Peyer's patch (tissue), 4 donors: ENCODE measurements at regions not wholly inside any gene's neighbourhood (a gene's known extent, or its start where the extent isn't known, plus 50 kb on each side); places are given as distances from the start of the nearest gene placed in this dataset.

Source experiments
- DNase-seq, 3 donors: peaks; one replicate each; pipeline ENCODE4 v3.0.0-alpha.2; 2017 to 2019
- H3K27ac ChIP-seq, 4 donors: fragments of 200-600 bp; sonication (generic); one replicate each; pipeline ENCODE4 v1.5.1; 2016 to 2019
- H3K27me3 ChIP-seq, 2 donors: fragments of 200-600 bp; sonication (generic); one replicate each; pipeline ENCODE4 v1.5.1; 2019
- H3K36me3 ChIP-seq, 3 donors: fragments of 200-600 bp; sonication (generic); one replicate each; pipeline ENCODE4 v1.5.1; 2016 to 2019
- H3K4me1 ChIP-seq, 4 donors: fragments of 200-600 bp; sonication (generic); one replicate each; pipeline ENCODE4 v1.5.1; 2016 to 2019
- H3K4me3 ChIP-seq, 4 donors: fragments of 200-600 bp; sonication (generic); 1 replicate in 3 of 4; 2 replicates in 1 of 4; pipeline ENCODE4 v1.5.1; 2016 to 2019; ENCODE audit warnings: mild to moderate bottlenecking in 1 of 4
- H3K9me3 ChIP-seq, 4 donors: fragments of 200-600 bp; sonication (generic); one replicate each; pipeline ENCODE4 v1.5.1; 2016 to 2019; ENCODE audit warnings: mild to moderate bottlenecking in 1 of 4
- CTCF ChIP-seq, 6 experiments: fragments of 450-650 bp in 4 of 6; fragments of 200-600 bp in 2 of 6; sonication (generic) in 1 of 6; IDR thresholded peaks; one replicate each; pipeline ENCODE4 v1.5.1; 2017 to 2019; ENCODE audit warnings: antibody characterized with exemption in 6 of 6, mild to moderate bottlenecking in 3 of 6, moderate library complexity in 1 of 6
- POLR2A ChIP-seq, 2 donors: fragments of 450-650 bp; IDR thresholded peaks; one replicate each; pipeline ENCODE4 v1.5.1; 2017; ENCODE audit warnings: antibody characterized with exemption in 2 of 2, mild to moderate bottlenecking in 2 of 2, moderate library complexity in 2 of 2

- Histone ChIP-seq H3K4me3 (peak overlapping the region in 2 of 4 donors; percentile 16 to 23), H3K4me1 (no peaks in the 10 kb centered on the region), H3K27ac (peak overlapping the region in 1 of 4 donors; percentile 27), H3K27me3 (no peaks in the 10 kb centered on the region), H3K9me3 (no peaks in the 10 kb centered on the region), H3K36me3 (no peaks in the 10 kb centered on the region)
- DNase-seq, result peak in 1 of 3 donors; percentile 47
- TF ChIP-seq CTCF (IDR thresholded peaks at IDR 0.05) (no peak), POLR2A (IDR thresholded peaks at IDR 0.05) (no peak)
These were observed 180.7 kb upstream of the ZFP42 start for GRCh38 chr4:187814737-187815465.

DNA sequence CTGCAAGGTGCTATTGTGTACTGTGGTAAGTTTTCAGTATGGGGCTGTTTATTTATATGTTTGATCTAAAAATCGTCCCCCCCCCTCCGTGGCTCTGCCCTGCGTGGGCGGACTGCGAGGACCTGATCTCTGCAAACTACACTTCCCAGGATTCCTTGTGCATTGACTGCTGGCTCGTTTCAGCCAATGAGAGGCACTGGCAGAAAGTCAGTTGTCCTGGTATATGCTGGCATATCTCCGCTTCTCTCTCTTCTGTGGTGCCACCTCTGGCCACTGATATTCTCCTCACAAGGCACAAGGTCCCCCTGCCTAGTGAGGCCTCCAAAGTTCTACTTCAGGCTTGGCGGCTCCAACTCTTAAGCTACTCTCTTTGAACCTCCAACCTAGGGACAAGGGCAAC lies 168.8 kb upstream of the ZFP42 start:
- H3K4me3 ChIP-seq, result no peak overlapping the region
- H3K27me3 ChIP-seq, result no peaks in the 10 kb centered on the region
- H3K27ac ChIP-seq, result no peak overlapping the region
- peaks cover 0 to 6% (median 0%) of the 10 kb centered on the region in 4 donors for H3K9me3 ChIP-seq
- no peaks in the 10 kb centered on the region for H3K4me1 ChIP-seq
- H3K36me3 ChIP-seq, result no peaks in the 10 kb centered on the region
- no peak for DNase-seq
- TF ChIP-seq POLR2A (IDR thresholded peaks at IDR 0.05) (no peak), CTCF (IDR thresholded peaks at IDR 0.05) (no peak)

GRCh38 chr4:187827631-187828030 lies 167.9 kb upstream of the ZFP42 start:
- no peaks in the 10 kb centered on the region for H3K27me3 ChIP-seq
- no peak for DNase-seq
- H3K9me3 ChIP-seq, result peaks cover 0 to 6% (median 0%) of the 10 kb centered on the region in 4 donors
- no peak overlapping the region for H3K4me3 ChIP-seq
- H3K4me1 ChIP-seq, result no peaks in the 10 kb centered on the region
- TF ChIP-seq CTCF (IDR thresholded peaks at IDR 0.05) (no peak), POLR2A (IDR thresholded peaks at IDR 0.05) (no peak)
- no peak overlapping the region for H3K27ac ChIP-seq
- H3K36me3 ChIP-seq, result no peaks in the 10 kb centered on the region

GRCh38 chr4:187839765-187840164 lies 155.8 kb upstream of the ZFP42 start:
- no peak for DNase-seq
- H3K27ac ChIP-seq, result no peak overlapping the region
- H3K36me3 ChIP-seq, result no peaks in the 10 kb centered on the region
- TF ChIP-seq POLR2A (IDR thresholded peaks at IDR 0.05) (no peak), CTCF (IDR thresholded peaks at IDR 0.05) (no peak)
- H3K27me3 ChIP-seq, result no peaks in the 10 kb centered on the region
- H3K4me3 ChIP-seq, result no peak overlapping the region
- H3K4me1 ChIP-seq, result no peaks in the 10 kb centered on the region
- H3K9me3 ChIP-seq, result peaks cover 0 to 4% (median 0%) of the 10 kb centered on the region in 4 donors

GRCh38 chr4:187840814-187841213 lies 154.8 kb upstream of the ZFP42 start:
- DNase-seq, result no peak
- TF ChIP-seq POLR2A (IDR thresholded peaks at IDR 0.05) (no peak), CTCF (IDR thresholded peaks at IDR 0.05) (no peak)
- H3K4me1 ChIP-seq, result no peaks in the 10 kb centered on the region
- no peak overlapping the region for H3K4me3 ChIP-seq
- no peaks in the 10 kb centered on the region for H3K36me3 ChIP-seq
- no peaks in the 10 kb centered on the region for H3K27me3 ChIP-seq
- H3K9me3 ChIP-seq, result peaks cover 0 to 4% (median 0%) of the 10 kb centered on the region in 4 donors
- no peak overlapping the region for H3K27ac ChIP-seq
